Ishikawa (cell line): ENCODE measurements at regions not wholly inside any gene's neighbourhood (a gene's known extent, or its start where the extent isn't known, plus 50 kb on each side); places are given as distances from the start of the nearest gene placed in this dataset.

ENCODE experiments used
- EP300 ChIP-seq: IDR thresholded peaks from 2 replicates; pipeline ENCODE4 v1.6.1; 2012; ENCODE audit warnings: borderline replicate concordance
- FOXM1 ChIP-seq: IDR thresholded peaks from 2 replicates; pipeline ENCODE4 v1.6.1; 2012; ENCODE audit warnings: low read depth, borderline replicate concordance
- NFIC ChIP-seq: IDR thresholded peaks from 2 replicates; pipeline ENCODE4 v1.6.1; 2012
- RAD21 ChIP-seq: IDR thresholded peaks from 2 replicates; pipeline ENCODE4 v1.6.1; 2012; ENCODE audit warnings: low read depth
- TAF1 ChIP-seq: IDR thresholded peaks from 2 replicates; pipeline ENCODE4 v1.6.1; 2012; ENCODE audit warnings: low read depth, mild to moderate bottlenecking
- TEAD4 ChIP-seq: IDR thresholded peaks from 2 replicates; pipeline ENCODE4 v1.6.1; 2012
- YY1 ChIP-seq: IDR thresholded peaks from 2 replicates; pipeline ENCODE4 v1.6.1; 2012; ENCODE audit warnings: low read depth
- ZBTB7A ChIP-seq: IDR thresholded peaks from 2 replicates; pipeline ENCODE4 v1.6.1; 2012; ENCODE audit warnings: low read depth
- TF ChIP-seq, protein P1 (sequence below): IDR thresholded peaks from 2 replicates; pipeline ENCODE4 v1.6.1; 2012; ENCODE audit warnings: low read depth, mild to moderate bottlenecking
- TF ChIP-seq, protein P2 (sequence below): IDR thresholded peaks from 2 replicates; pipeline ENCODE4 v1.6.1; 2012

DNA sequence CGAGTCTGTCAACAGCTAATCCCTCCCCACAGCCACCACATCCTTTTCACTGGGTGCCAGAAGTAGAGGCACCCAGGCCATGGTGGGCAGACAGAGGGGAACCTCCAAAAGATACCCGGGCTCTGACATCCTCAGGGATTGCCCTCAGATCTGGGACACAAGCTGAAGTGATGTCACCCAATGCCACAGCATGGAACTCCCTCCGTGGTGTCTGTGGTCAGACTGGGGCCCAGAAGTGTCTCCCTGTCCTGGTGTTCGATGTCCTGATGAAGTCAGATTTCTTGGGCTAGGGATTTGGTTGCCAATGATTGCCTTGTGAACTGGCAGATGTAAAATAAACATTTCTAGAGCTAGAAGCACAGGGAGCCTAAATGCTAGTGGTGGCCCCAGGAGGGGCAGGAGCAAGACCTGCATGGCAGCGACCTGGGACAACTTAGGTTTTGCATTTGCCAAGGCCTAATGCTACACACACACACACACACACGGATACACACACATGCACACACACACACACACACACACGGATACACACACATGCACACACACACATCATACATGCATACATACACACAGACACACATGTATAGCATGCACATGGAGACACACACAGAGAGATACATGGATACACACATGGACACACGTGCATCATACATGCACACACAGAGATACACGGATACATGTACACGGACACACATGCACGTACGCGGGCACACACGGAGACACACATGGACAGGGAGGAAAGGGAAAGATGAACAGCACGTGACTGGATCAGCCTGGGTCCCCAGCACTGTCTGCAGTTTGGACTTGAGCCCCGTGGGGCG is 221.0 kb downstream of the NFATC2 start:
- TF ChIP-seq, protein P1, sequence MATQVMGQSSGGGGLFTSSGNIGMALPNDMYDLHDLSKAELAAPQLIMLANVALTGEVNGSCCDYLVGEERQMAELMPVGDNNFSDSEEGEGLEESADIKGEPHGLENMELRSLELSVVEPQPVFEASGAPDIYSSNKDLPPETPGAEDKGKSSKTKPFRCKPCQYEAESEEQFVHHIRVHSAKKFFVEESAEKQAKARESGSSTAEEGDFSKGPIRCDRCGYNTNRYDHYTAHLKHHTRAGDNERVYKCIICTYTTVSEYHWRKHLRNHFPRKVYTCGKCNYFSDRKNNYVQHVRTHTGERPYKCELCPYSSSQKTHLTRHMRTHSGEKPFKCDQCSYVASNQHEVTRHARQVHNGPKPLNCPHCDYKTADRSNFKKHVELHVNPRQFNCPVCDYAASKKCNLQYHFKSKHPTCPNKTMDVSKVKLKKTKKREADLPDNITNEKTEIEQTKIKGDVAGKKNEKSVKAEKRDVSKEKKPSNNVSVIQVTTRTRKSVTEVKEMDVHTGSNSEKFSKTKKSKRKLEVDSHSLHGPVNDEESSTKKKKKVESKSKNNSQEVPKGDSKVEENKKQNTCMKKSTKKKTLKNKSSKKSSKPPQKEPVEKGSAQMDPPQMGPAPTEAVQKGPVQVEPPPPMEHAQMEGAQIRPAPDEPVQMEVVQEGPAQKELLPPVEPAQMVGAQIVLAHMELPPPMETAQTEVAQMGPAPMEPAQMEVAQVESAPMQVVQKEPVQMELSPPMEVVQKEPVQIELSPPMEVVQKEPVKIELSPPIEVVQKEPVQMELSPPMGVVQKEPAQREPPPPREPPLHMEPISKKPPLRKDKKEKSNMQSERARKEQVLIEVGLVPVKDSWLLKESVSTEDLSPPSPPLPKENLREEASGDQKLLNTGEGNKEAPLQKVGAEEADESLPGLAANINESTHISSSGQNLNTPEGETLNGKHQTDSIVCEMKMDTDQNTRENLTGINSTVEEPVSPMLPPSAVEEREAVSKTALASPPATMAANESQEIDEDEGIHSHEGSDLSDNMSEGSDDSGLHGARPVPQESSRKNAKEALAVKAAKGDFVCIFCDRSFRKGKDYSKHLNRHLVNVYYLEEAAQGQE: no peak
- TF ChIP-seq NFIC (no peak), TEAD4 (no peak), TAF1 (no peak), RAD21 (no peak), EP300 (no peak), YY1 (no peak), FOXM1 (no peak), ZBTB7A (no peak)
- TF ChIP-seq, protein P2, sequence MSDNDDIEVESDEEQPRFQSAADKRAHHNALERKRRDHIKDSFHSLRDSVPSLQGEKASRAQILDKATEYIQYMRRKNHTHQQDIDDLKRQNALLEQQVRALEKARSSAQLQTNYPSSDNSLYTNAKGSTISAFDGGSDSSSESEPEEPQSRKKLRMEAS: no peak
